PC-9 (cell line): ENCODE measurements at regions not wholly inside any gene's neighbourhood (a gene's known extent, or its start where the extent isn't known, plus 50 kb on each side); places are given as distances from the start of the nearest gene placed in this dataset.

Source experiments
- CTCF ChIP-seq: fragments of 200-600 bp; sonication (generic); conservative IDR thresholded peaks from 2 replicates; pipeline ENCODE4 v1.6.1; 2017; ENCODE audit warnings: mixed run types, antibody characterized with exemption, mild to moderate bottlenecking, moderate library complexity
- EZH2 ChIP-seq: fragments of 200-600 bp; sonication (generic); IDR thresholded peaks from 2 replicates; pipeline ENCODE4 v1.8.0; 2017; ENCODE audit warnings: antibody characterized with exemption, low read depth

- no peak for TF ChIP-seq CTCF
- TF ChIP-seq EZH2 = no peak
Observed at GRCh38 chr12:102611995-102612394, 131.6 kb upstream of the IGF1 start.
